ENCODE measurements at regions not wholly inside any gene's neighbourhood (a gene's known extent, or its start where the extent isn't known, plus 50 kb on each side); places are given as distances from the start of the nearest gene placed in this dataset.

DNA sequence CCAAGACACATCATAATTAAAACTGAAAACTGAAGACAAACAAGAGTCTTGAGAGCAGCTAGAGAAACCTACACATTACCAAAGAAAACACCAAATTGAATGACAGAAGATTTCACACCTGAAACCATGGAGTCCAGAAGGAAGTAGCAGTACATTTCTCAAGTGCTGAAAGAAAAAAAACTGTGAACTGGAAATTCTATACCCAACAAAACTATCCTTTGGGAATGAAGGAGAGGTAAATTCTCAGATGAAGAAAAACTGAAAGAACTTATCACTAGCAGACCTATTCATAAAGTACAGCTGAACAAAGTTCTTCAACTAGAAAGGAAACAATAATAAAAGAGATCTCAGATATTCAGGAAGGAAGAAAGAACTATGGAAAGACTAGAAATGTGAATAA, 198.7 kb upstream of the ZNF507 start:
- TF ChIP-seq ZSCAN20 (CRISPR knock-in tag; IDR thresholded peaks at IDR 0.05) (no peak), ZC3H11A (IDR thresholded peaks at IDR 0.05) (no peak), POLR2A (IDR thresholded peaks at IDR 0.05; ENCODE audit: low read length) (no peak), USF2 (IDR thresholded peaks at IDR 0.05) (no peak), CTCF (IDR thresholded peaks at IDR 0.05) (no peak), SMC3 (IDR thresholded peaks at IDR 0.05) (no peak), MYC (IDR thresholded peaks at IDR 0.05; ENCODE audit: borderline replicate concordance, low read length) (no peak), HES2 (IDR thresholded peaks at IDR 0.05) (no peak), HOXA7 (CRISPR knock-in tag; IDR thresholded peaks at IDR 0.05) (no peak), RARB (CRISPR knock-in tag; IDR thresholded peaks at IDR 0.05) (no peak), HDAC2 (IDR thresholded peaks at IDR 0.05) (no peak), RAD21 (conservative IDR thresholded peaks at IDR 0.05 in 1 of 2, IDR thresholded peaks at IDR 0.05 in 1 of 2) (no peak), EHMT2 (IDR thresholded peaks at IDR 0.05; ENCODE audit: low read depth) (no peak), EP300 (IDR thresholded peaks at IDR 0.05) (no peak)

Measured in A549 (cell line).